ENCODE measurements at regions not wholly inside any gene's neighbourhood (a gene's known extent, or its start where the extent isn't known, plus 50 kb on each side); places are given as distances from the start of the nearest gene placed in this dataset.

GRCh38 chr2:47272031-47272864 lies 95.9 kb upstream of the CALM2 start (continued):
- TF ChIP-seq ZBTB40 (IDR thresholded peaks at IDR 0.05; ENCODE audit: borderline replicate concordance), result no peak
- TF ChIP-seq CHD4 (IDR thresholded peaks at IDR 0.05), result no peak
- no peak for TF ChIP-seq POLR2AphosphoS2 (IDR thresholded peaks at IDR 0.05; ENCODE audit: low read depth, low read length)
- TF ChIP-seq ZNF24 (IDR thresholded peaks at IDR 0.05), result 0 out of 2 replicates have a peak, but pooled peaks have one; percentile 24
- TF ChIP-seq TCF3 (IDR thresholded peaks at IDR 0.05; ENCODE audit: borderline replicate concordance, insufficient read depth, low read depth, low read length), result 0 out of 2 replicates have a peak, but pooled peaks have one; percentile 76
- no peak for TF ChIP-seq RCOR1 (conservative IDR thresholded peaks at IDR 0.05; ENCODE audit: low read depth, low read length)
- TF ChIP-seq CHD2 (IDR thresholded peaks at IDR 0.05; ENCODE audit: borderline replicate concordance, low read depth, low read length), result no peak
- TF ChIP-seq IKZF1 (conservative IDR thresholded peaks at IDR 0.05), result peak; percentile 79
- peak; percentile 75; the same call in 1 of the 2 replicates for TF ChIP-seq BACH1 (IDR thresholded peaks at IDR 0.05; ENCODE audit: borderline replicate concordance)
- TF ChIP-seq ASH2L (IDR thresholded peaks at IDR 0.05; ENCODE audit: borderline replicate concordance, low read depth), result no peak
- TF ChIP-seq ZBED1 (IDR thresholded peaks at IDR 0.05; ENCODE audit: borderline replicate concordance), result no peak
- TF ChIP-seq SMC3 (IDR thresholded peaks at IDR 0.05; ENCODE audit: borderline replicate concordance, low read length), result peak; percentile 71
- no peak for TF ChIP-seq ZBTB11 (CRISPR knock-in tag; IDR thresholded peaks at IDR 0.05)
- TF ChIP-seq IRF4 (IDR thresholded peaks at IDR 0.05; ENCODE audit: low read depth, low read length), result no peak
- TF ChIP-seq SRF (IDR thresholded peaks at IDR 0.05; ENCODE audit: low read depth in 2 of 2, low read length in 2 of 2), result no peak
- TF ChIP-seq HDAC2 (IDR thresholded peaks at IDR 0.05), result no peak
- TF ChIP-seq NR2F1 (conservative IDR thresholded peaks at IDR 0.05), result peak; percentile 31; the same call in 1 of the 2 replicates
- no peak for TF ChIP-seq ATF3 (IDR thresholded peaks at IDR 0.05; ENCODE audit: borderline replicate concordance, extremely low read depth, low read depth, low read length)
- no peak for TF ChIP-seq ZBTB33 (IDR thresholded peaks at IDR 0.05)
- peak; percentile 61 for TF ChIP-seq ZNF217 (IDR thresholded peaks at IDR 0.05)
- no peak for TF ChIP-seq MYB (IDR thresholded peaks at IDR 0.05; ENCODE audit: borderline replicate concordance, low read depth, low read length)

Data from GM12878 (cell line).